WI38 (cell line): ENCODE measurements at regions not wholly inside any gene's neighbourhood (a gene's known extent, or its start where the extent isn't known, plus 50 kb on each side); places are given as distances from the start of the nearest gene placed in this dataset.
"Not testable (repeated sequence)": the region's sequence is repeated elsewhere in the genome, so short reads cannot be mapped to it uniquely, and the experiment has no call there.

ENCODE experiments used
- H3K4me3 ChIP-seq: 2 replicates; pipeline ENCODE4 v1.5.1; 2011; ENCODE audit warnings: low read depth, mild to moderate bottlenecking, control low read depth, low read length
- TF ChIP-seq, protein P1 (sequence below): IDR thresholded peaks from 2 replicates; pipeline ENCODE4 v1.5.1; 2012; ENCODE audit warnings: low read depth, mild to moderate bottlenecking, control low read depth, low read length

DNA sequence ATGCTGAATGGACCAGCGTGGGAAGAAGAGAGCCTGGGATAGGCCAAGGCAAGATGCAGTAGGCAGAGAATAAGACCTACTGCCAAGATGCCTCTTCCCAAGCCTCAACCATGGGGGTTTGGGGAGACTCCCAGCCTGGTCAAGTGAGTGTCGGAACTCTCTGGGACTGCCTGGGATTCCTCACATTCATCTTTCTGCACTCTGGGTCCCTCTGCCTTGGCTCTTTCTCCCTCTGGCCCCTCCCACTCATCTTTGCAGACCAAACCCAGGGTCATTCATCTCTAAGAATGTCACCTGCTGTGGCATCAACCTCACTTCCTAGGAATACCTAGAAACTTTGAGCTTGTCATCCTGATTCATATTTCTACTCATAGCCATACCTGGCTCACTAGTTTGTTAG lies 211.3 kb upstream of the HNRNPA3 start:
- H3K4me3 ChIP-seq, result no peak overlapping the region
- TF ChIP-seq, protein P1, sequence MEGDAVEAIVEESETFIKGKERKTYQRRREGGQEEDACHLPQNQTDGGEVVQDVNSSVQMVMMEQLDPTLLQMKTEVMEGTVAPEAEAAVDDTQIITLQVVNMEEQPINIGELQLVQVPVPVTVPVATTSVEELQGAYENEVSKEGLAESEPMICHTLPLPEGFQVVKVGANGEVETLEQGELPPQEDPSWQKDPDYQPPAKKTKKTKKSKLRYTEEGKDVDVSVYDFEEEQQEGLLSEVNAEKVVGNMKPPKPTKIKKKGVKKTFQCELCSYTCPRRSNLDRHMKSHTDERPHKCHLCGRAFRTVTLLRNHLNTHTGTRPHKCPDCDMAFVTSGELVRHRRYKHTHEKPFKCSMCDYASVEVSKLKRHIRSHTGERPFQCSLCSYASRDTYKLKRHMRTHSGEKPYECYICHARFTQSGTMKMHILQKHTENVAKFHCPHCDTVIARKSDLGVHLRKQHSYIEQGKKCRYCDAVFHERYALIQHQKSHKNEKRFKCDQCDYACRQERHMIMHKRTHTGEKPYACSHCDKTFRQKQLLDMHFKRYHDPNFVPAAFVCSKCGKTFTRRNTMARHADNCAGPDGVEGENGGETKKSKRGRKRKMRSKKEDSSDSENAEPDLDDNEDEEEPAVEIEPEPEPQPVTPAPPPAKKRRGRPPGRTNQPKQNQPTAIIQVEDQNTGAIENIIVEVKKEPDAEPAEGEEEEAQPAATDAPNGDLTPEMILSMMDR, result no peak

DNA sequence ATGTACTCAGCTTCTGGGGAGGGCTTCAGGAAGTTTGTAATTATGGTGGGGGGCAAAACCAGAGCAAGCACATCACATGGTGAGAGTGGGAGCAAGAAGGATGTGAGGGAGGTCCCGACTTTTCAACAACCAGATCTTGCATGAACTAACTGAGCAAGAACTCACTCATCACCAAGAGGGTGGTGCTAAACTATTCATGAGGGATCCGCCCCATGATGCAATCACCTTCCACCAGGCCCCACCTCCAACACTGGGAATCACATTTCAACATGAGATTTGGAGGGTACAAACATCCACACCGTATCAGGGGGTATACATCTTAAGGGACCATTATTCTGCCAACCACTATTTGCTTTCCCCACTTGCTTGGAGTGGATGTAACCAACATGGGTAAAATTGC lies 209.6 kb upstream of the HNRNPA3 start:
- no peak overlapping the region for H3K4me3 ChIP-seq
- TF ChIP-seq, protein P1, result no peak

DNA sequence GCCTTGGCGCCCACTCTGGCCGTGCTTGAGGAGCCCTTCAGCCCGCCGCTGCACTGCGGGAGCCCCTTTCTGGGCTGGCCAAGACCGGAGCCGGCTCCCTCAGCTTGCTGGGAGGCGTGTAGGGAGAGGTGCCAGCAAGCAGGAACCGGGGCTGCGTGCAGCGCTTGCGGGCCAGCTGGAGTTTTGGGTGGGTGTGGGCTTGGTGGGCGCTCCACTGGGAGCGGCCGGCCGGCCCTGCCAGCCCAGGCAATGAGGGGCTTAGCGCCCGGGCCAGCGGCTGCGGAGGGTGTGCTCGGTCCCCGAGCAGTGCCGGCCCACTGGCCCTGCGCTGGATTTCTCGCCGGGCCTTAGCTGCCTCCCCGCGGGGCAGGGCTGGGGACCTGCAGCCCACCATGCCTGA lies 204.9 kb upstream of the HNRNPA3 start:
- not testable (repeated sequence) for H3K4me3 ChIP-seq

DNA sequence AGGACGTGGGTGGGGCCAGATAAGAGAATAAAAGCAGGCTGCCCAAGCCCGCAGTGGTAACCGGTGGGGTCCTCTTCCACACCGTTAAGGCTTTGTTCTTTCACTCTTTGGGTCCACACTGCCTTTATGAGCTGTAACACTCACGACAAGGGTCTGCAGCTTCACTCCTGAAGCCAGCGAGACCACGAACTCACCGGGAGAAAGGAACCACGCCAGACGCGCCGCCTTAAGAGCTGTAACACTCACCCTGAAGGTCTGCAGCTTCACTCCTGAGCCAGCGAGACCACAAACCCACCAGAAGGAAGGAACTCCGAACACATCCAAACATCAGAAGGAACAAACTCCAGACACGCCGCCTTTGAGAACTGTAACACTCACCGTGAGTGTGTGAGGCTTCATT lies 203.9 kb upstream of the HNRNPA3 start:
- H3K4me3 ChIP-seq, result not testable (repeated sequence)

DNA sequence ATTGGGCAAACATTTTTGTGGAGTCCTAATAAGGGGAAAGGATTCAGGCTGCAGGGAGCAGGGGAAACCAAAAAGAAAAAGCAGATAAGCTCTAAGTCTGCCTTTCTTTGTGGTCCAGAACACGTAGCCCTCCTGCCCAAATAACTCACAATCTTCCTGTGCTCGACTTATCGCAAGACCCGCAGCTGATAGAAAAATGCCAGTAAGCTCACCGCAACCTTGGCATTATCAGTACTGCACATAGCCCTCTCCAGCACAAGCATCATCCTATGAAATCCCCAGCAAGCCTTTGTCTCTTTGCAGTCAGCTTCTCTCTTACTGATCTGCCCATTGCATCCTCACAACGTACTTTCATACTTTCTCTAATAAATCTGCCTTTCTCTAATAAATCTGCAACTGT lies 202.4 kb upstream of the HNRNPA3 start:
- TF ChIP-seq, protein P1, result no peak
- no peak overlapping the region for H3K4me3 ChIP-seq

DNA sequence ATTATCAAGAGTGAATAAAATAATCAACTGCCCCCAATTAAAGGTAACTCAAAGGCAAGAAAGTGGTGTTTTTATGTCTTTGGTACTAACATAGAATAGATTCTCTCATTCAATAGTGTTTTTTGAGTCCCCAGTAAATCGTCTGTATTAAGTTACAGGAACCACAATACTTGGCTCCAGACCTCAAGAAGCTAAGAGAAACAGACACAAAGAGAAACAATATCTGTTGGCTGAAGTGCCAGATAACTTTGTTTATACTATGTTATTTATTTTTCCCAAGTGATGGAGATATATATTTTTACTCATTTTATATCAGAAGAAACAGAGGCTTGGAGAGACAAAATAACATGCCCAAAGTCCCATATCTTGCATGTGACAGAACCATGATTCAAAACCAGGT lies 201.7 kb upstream of the HNRNPA3 start:
- TF ChIP-seq, protein P1, result no peak
- no peak overlapping the region for H3K4me3 ChIP-seq

DNA sequence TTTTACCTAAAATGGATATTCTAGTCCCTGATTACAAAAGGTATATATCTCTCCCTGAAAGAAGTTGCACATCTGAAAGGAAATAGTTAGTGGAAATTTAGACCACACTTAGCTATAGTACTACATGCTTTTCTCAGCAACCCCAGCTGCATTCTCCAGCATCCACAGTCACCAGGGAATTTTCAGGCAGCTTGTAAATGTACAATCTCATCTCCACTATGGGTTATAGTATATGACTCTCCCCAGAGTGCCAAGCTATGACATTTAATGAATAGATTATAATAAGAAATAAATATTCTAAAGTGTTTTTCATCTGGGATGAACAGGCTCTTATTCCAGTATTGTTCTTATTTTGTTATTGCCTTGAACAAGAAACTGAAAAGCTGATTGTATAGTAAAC lies 197.6 kb upstream of the HNRNPA3 start:
- no peak overlapping the region for H3K4me3 ChIP-seq
- TF ChIP-seq, protein P1, result no peak

DNA sequence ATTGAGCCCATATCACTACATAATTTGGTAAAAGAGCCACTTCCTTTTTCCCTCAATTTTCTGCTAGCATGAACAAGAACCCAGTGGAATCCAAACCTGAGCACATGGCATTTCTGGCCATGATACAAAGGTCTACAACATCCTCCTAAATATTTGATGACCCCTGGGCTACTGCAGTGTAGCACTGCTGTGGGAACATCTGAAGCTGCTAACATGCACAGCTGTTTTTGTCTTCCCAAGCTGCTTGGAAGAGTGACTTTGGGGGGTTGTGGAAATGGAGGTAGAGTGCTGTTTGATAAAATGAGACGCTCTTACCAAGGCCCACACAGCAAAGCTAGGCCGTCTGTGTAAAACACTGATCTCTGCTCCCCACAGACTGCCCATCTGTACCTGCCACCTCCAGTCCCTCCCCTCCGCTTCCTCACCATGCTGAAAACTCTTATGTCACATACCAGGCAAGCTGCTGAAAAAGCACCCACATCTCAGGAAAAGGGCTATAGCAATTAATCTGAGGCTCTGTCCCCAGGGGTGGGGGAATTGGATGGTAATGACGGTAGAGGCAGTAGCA lies 197.2 kb upstream of the HNRNPA3 start:
- H3K4me3 ChIP-seq, result no peak overlapping the region

More for the DNA sequence above, 197.2 kb upstream of the HNRNPA3 start:
- TF ChIP-seq, protein P1, result no peak
